Transverse colon (tissue), 4 donors: ENCODE measurements at regions not wholly inside any gene's neighbourhood (a gene's known extent, or its start where the extent isn't known, plus 50 kb on each side); places are given as distances from the start of the nearest gene placed in this dataset.

Experiments used
- DNase-seq: peaks from one replicate; pipeline ENCODE4 v3.0.0-alpha.2; 2019
- H3K27ac ChIP-seq, 4 donors: fragments of 200-600 bp; sonication (generic); 2 replicates each; pipeline ENCODE4 v1.5.1; 2016 to 2018; ENCODE audit warnings: inconsistent platforms in 4 of 4
- H3K27me3 ChIP-seq: fragments of 200-600 bp; sonication (generic); 2 replicates; pipeline ENCODE4 v1.5.1; 2017; ENCODE audit warnings: inconsistent platforms
- H3K36me3 ChIP-seq, 4 donors: fragments of 200-600 bp; sonication (generic); 2 replicates each; pipeline ENCODE4 v1.5.1; 2017 to 2019; ENCODE audit warnings: inconsistent platforms in 4 of 4
- H3K4me1 ChIP-seq, 4 donors: fragments of 200-600 bp; sonication (generic); 2 replicates each; pipeline ENCODE4 v1.5.1; 2017 to 2020; ENCODE audit warnings: inconsistent platforms in 4 of 4
- H3K4me3 ChIP-seq, 4 donors: fragments of 200-600 bp; sonication (generic); 1 replicate in 1 of 4; 2 replicates in 3 of 4; pipeline versions ENCODE4 v1.5.1 to v1.6.1; 2017 to 2019; ENCODE audit warnings: inconsistent platforms in 4 of 4
- H3K9me3 ChIP-seq, 2 donors: fragments of 200-600 bp; sonication (generic); 2 replicates each; pipeline ENCODE4 v1.5.1; 2017 to 2019; ENCODE audit warnings: inconsistent platforms in 2 of 2
- CTCF ChIP-seq, 5 experiments: fragments of 200-600 bp in 3 of 5; fragments of 450-650 bp in 2 of 5; sonication (generic) in 3 of 5; IDR thresholded peaks; 1 replicate in 2 of 5; 2 replicates in 3 of 5; pipeline ENCODE4 v1.5.1; 2016 to 2017; ENCODE audit warnings: antibody characterized with exemption in 5 of 5, inconsistent platforms in 3 of 5, mild to moderate bottlenecking in 2 of 5, moderate library complexity in 1 of 5
- EP300 ChIP-seq: sonication (generic); formaldehyde crosslinking; IDR thresholded peaks from one replicate; pipeline ENCODE4 v1.6.1; 2017; ENCODE audit warnings: antibody characterized with exemption, low read depth
- POLR2A ChIP-seq: fragments of 450-650 bp; IDR thresholded peaks from one replicate; pipeline ENCODE4 v1.6.1; 2016; ENCODE audit warnings: antibody characterized with exemption, mild to moderate bottlenecking, moderate library complexity
- POLR2AphosphoS5 ChIP-seq, 3 donors: sonication (generic); formaldehyde crosslinking; IDR thresholded peaks; one replicate each; pipeline ENCODE4 v1.6.1; 2016; ENCODE audit warnings: antibody characterized with exemption in 3 of 3
- WGBS, 2 donors: methylation state at CpG; one replicate each; pipeline ENCODE4 v1.1.5; 2018; ENCODE audit warnings: low coverage in 1 of 2; 5-methylcytosine and 5-hydroxymethylcytosine counted together
- in situ Hi-C, 4 donors: fragments of 200-750 bp; cut with MboI; loops; one replicate each; pipeline versions ENCODE4 v1.15.0 to v1.15.1; 2017; ENCODE audit warnings: low sequenced_read_pairs in 3 of 4, low pct_ligation_motif_present in 1 of 4, low pct_unique_long_range_greater_than_20kb in 1 of 4
- intact Hi-C: fragments of 100-400 bp; cut with DNase I; formaldehyde crosslinking; loops from one replicate; pipeline ENCODE4 v1.15.1; 2023; ENCODE audit warnings: low total_unique reads

- H3K9me3 ChIP-seq, result no peaks in the 10 kb centered on the region
- H3K4me1 ChIP-seq, result no peaks in the 10 kb centered on the region
- H3K27ac ChIP-seq, result no peak overlapping the region
- WGBS, 2 donors, result 29 to 34% methylated on average over 3 to 44 of the region's 47 CpGs
- H3K4me3 ChIP-seq, result peak overlapping the region in 1 of 4 donors; percentile 30
- TF ChIP-seq EP300 (no peak), POLR2A (no peak), CTCF (IDR thresholded peaks at IDR 0.05) (no peak), POLR2AphosphoS5 (IDR thresholded peaks at IDR 0.05) (no peak)
- intact Hi-C loops, result no loop called here
- in situ Hi-C loops, result no loop called here
- peak; percentile 9 for DNase-seq
- H3K36me3 ChIP-seq, result no peaks in the 10 kb centered on the region
- H3K27me3 ChIP-seq, result peaks cover 22% of the 10 kb centered on the region
Measured at GRCh38 chr11:133787379-133788141, 57.8 kb downstream of the SPATA19 start.

GRCh38 chr11:133785795-133786340 lies 59.4 kb downstream of the SPATA19 start:
- Histone ChIP-seq H3K4me1 (no peaks in the 10 kb centered on the region), H3K36me3 (no peaks in the 10 kb centered on the region), H3K4me3 (no peak overlapping the region), H3K27ac (no peak overlapping the region), H3K27me3 (peaks cover 22% of the 10 kb centered on the region), H3K9me3 (no peaks in the 10 kb centered on the region)
- intact Hi-C loops (no loop called here), in situ Hi-C loops (no loop called here)
- no peak for TF ChIP-seq POLR2AphosphoS5 (IDR thresholded peaks at IDR 0.05)
- no peak for TF ChIP-seq POLR2A
- no peak for TF ChIP-seq EP300
- no peak for TF ChIP-seq CTCF (IDR thresholded peaks at IDR 0.05)
- DNase-seq, result no peak
- WGBS, 2 donors, result 59 to 66% methylated on average over 6 to 10 of the region's 10 CpGs

- no peaks in the 10 kb centered on the region for H3K9me3 ChIP-seq
- no peak overlapping the region for H3K4me3 ChIP-seq
- TF ChIP-seq EP300, result no peak
- no peak for TF ChIP-seq CTCF (IDR thresholded peaks at IDR 0.05)
- no peak for TF ChIP-seq POLR2AphosphoS5 (IDR thresholded peaks at IDR 0.05)
- WGBS, 2 donors, result 78 to 90% methylated on average over 3 to 6 of the region's 6 CpGs
- H3K4me1 ChIP-seq, result no peaks in the 10 kb centered on the region
- in situ Hi-C loops, result no loop called here
- intact Hi-C loops, result no loop called here
- DNase-seq, result no peak
- H3K36me3 ChIP-seq, result no peaks in the 10 kb centered on the region
- no peak overlapping the region for H3K27ac ChIP-seq
- peaks cover 22% of the 10 kb centered on the region for H3K27me3 ChIP-seq
Measured at GRCh38 chr11:133784359-133784758, 61.0 kb downstream of the SPATA19 start.

GRCh38 chr11:133782116-133782725 lies 63.1 kb downstream of the SPATA19 start:
- H3K4me3 ChIP-seq, result no peak overlapping the region
- no peak overlapping the region for H3K27ac ChIP-seq
- peaks cover 1% of the 10 kb centered on the region for H3K27me3 ChIP-seq
- in situ Hi-C loops (no loop called here), intact Hi-C loops (no loop called here)
- no peak for DNase-seq
- H3K9me3 ChIP-seq, result no peaks in the 10 kb centered on the region
- H3K4me1 ChIP-seq, result no peaks in the 10 kb centered on the region
- 97% methylated on average over 31 of the region's 37 CpGs; no CpG with 5 or more reads in 1 of the 2 donors for WGBS, 2 donors
- TF ChIP-seq EP300 (no peak), POLR2AphosphoS5 (IDR thresholded peaks at IDR 0.05) (no peak), POLR2A (no peak), CTCF (IDR thresholded peaks at IDR 0.05) (no peak)
- no peaks in the 10 kb centered on the region for H3K36me3 ChIP-seq
